CD4-positive, alpha-beta T cell (primary cell): ENCODE measurements at regions not wholly inside any gene's neighbourhood (a gene's known extent, or its start where the extent isn't known, plus 50 kb on each side); places are given as distances from the start of the nearest gene placed in this dataset.

Experiments
- ATAC-seq: fragments of 200-7000 bp; cut with Tn5 transposase; one replicate; pipeline ENCODE4 v1.10.0; 2022; ENCODE audit warnings: mild to moderate bottlenecking; ENCODE audit not compliant: poor library complexity
- CTCF ChIA-PET: fragments of 350-600 bp; sonication (Branson Sonifier 250); formaldehyde crosslinking; loops from one replicate; lab custom pipeline; 2021; ENCODE audit warnings: antibody characterized with exemption, inconsistent platforms; lab: Charles Lee
- POLR2A ChIA-PET: fragments of 350-600 bp; sonication (Branson Sonifier 250); formaldehyde crosslinking; loops from one replicate; lab custom pipeline; 2021; ENCODE audit warnings: antibody characterized with exemption, inconsistent platforms; lab: Charles Lee
- DNase-seq, 14 experiments: peaks; one replicate each; pipeline ENCODE4 v3.0.0-alpha.2; 2013 to 2020; ENCODE audit warnings: mixed read lengths in 2 of 14
- H3K27ac ChIP-seq, 2 donors: one replicate each; pipeline versions ENCODE4 v1.5.1 to v1.7.0; 2013; ENCODE audit warnings: low read length in 2 of 2, low read depth in 1 of 2, mild to moderate bottlenecking in 1 of 2
- H3K27me3 ChIP-seq, 2 experiments: 1 replicate in 1 of 2; 2 replicates in 1 of 2; pipeline versions ENCODE4 v1.6.1 to v1.7.0; 2013; ENCODE audit warnings: low read length in 2 of 2, control low read depth in 1 of 2, mild to moderate bottlenecking in 1 of 2, moderate library complexity in 1 of 2; ENCODE audit not compliant: insufficient read depth in 2 of 2, control insufficient read depth in 1 of 2
- H3K36me3 ChIP-seq: one replicate; pipeline ENCODE4 v1.6.1; 2013; ENCODE audit warnings: low read length, control low read depth; ENCODE audit not compliant: insufficient read depth
- H3K4me1 ChIP-seq: one replicate; pipeline ENCODE4 v1.6.1; 2013; ENCODE audit warnings: low read length, control low read depth; ENCODE audit not compliant: insufficient read depth
- H3K4me3 ChIP-seq: one replicate; pipeline ENCODE4 v1.5.1; 2013; ENCODE audit warnings: mild to moderate bottlenecking, low read length, moderate library complexity
- H3K9me3 ChIP-seq, 2 experiments: 1 replicate in 1 of 2; 2 replicates in 1 of 2; pipeline versions ENCODE4 v1.6.1 to v1.7.0; 2013; ENCODE audit warnings: low read length in 2 of 2, mild to moderate bottlenecking in 2 of 2, control low read depth in 1 of 2, moderate library complexity in 1 of 2; ENCODE audit not compliant: control insufficient read depth in 1 of 2, insufficient read depth in 1 of 2
- H3K27ac Mint-ChIP-seq: one replicate; pipeline ENCODE4 v1.8.0; 2020; ENCODE audit warnings: mixed read lengths
- H3K27me3 Mint-ChIP-seq: one replicate; pipeline ENCODE4 v1.8.0; 2021; ENCODE audit warnings: mixed read lengths
- H3K36me3 Mint-ChIP-seq: one replicate; pipeline ENCODE4 v1.8.0; 2021; ENCODE audit warnings: low read depth, mixed read lengths
- H3K4me1 Mint-ChIP-seq: one replicate; pipeline ENCODE4 v1.8.0; 2021; ENCODE audit warnings: low read depth, mixed read lengths
- H3K4me3 Mint-ChIP-seq: one replicate; pipeline ENCODE4 v1.8.0; 2020; ENCODE audit warnings: mild to moderate bottlenecking, mixed read lengths
- H3K9me3 Mint-ChIP-seq: one replicate; pipeline ENCODE4 v1.8.0; 2020; ENCODE audit warnings: mixed read lengths
- CTCF ChIP-seq: fragments of 200-600 bp; IDR thresholded peaks from one replicate; pipeline ENCODE4 v1.8.0; 2022; ENCODE audit warnings: antibody characterized with exemption, mild to moderate bottlenecking
- intact Hi-C, 2 experiments: fragments of 100-400 bp; cut with DNase I in 1 of 2; cut with micrococcal nuclease in 1 of 2; formaldehyde crosslinking; loops; one replicate each; pipeline versions ENCODE4 v1.15.1 to v1.9.0; 2023 to 2025; cut with DNase I, micrococcal nuclease

GRCh38 chr4:145278341-145279121 is 98.1 kb upstream of the OTUD4 start:
- Mint-ChIP-seq H3K9me3 (no peaks in the 10 kb centered on the region), H3K27ac (no peak overlapping the region), H3K4me1 (no peaks in the 10 kb centered on the region), H3K4me3 (no peak overlapping the region), H3K36me3 (no peaks in the 10 kb centered on the region), H3K27me3 (no peaks in the 10 kb centered on the region)
- Histone ChIP-seq H3K4me1 (no peaks in the 10 kb centered on the region), H3K27me3 (peaks cover 0 to 9% of the 10 kb centered on the region in 2 experiments), H3K27ac (no peak overlapping the region), H3K4me3 (no peak overlapping the region), H3K9me3 (no peaks in the 10 kb centered on the region), H3K36me3 (no peaks in the 10 kb centered on the region)
- TF ChIP-seq CTCF = no peak
- ATAC-seq (no peak), DNase-seq (no peak)
- intact Hi-C loops = no loop called here
- CTCF ChIA-PET = no interaction called here
- POLR2A ChIA-PET = no interaction called here

- no peaks in the 10 kb centered on the region for H3K9me3 ChIP-seq
- ATAC-seq (no peak), DNase-seq (no peak)
- no peaks in the 10 kb centered on the region for H3K4me1 Mint-ChIP-seq
- H3K4me3 ChIP-seq = no peak overlapping the region
- no peak overlapping the region for H3K4me3 Mint-ChIP-seq
- no peaks in the 10 kb centered on the region for H3K4me1 ChIP-seq
- POLR2A ChIA-PET = no interaction called here
- TF ChIP-seq CTCF = no peak
- H3K27ac ChIP-seq = no peak overlapping the region
- no peaks in the 10 kb centered on the region for H3K36me3 ChIP-seq
- H3K36me3 Mint-ChIP-seq = no peaks in the 10 kb centered on the region
- intact Hi-C loops = no loop called here
- H3K27ac Mint-ChIP-seq = no peak overlapping the region
- no peaks in the 10 kb centered on the region for H3K9me3 Mint-ChIP-seq
- H3K27me3 Mint-ChIP-seq = no peaks in the 10 kb centered on the region
- CTCF ChIA-PET = no interaction called here
- H3K27me3 ChIP-seq = peaks cover 0 to 9% of the 10 kb centered on the region in 2 experiments
These were observed 96.6 kb upstream of the OTUD4 start for GRCh38 chr4:145277011-145277410.

GRCh38 chr4:145276050-145276449 is 95.7 kb upstream of the OTUD4 start:
- Mint-ChIP-seq H3K4me3 (no peak overlapping the region), H3K9me3 (no peaks in the 10 kb centered on the region), H3K4me1 (no peaks in the 10 kb centered on the region), H3K27me3 (no peaks in the 10 kb centered on the region), H3K36me3 (no peaks in the 10 kb centered on the region), H3K27ac (no peak overlapping the region)
- no peak overlapping the region for H3K4me3 ChIP-seq
- H3K27me3 ChIP-seq = peaks cover 0 to 9% of the 10 kb centered on the region in 2 experiments
- intact Hi-C loops = no loop called here
- H3K9me3 ChIP-seq = no peaks in the 10 kb centered on the region
- ATAC-seq = no peak
- ChIA-PET POLR2A (no interaction called here), CTCF (no interaction called here)
- no peak for TF ChIP-seq CTCF
- H3K36me3 ChIP-seq = no peaks in the 10 kb centered on the region
- H3K27ac ChIP-seq = no peak overlapping the region
- no peaks in the 10 kb centered on the region for H3K4me1 ChIP-seq
- DNase-seq = no peak
